Epithelial cell of proximal tubule (primary cell): ENCODE measurements at regions not wholly inside any gene's neighbourhood (a gene's known extent, or its start where the extent isn't known, plus 50 kb on each side); places are given as distances from the start of the nearest gene placed in this dataset.

Experiments
- DNase-seq: peaks from one replicate; pipeline ENCODE4 v3.0.0-alpha.2; 2011; ENCODE audit warnings: low read depth
- H3K4me3 ChIP-seq: 2 replicates; pipeline ENCODE4 v1.5.1; 2011; ENCODE audit warnings: low read depth, mild to moderate bottlenecking, low read length
- CTCF ChIP-seq: conservative IDR thresholded peaks from 2 replicates; pipeline ENCODE4 v1.5.1; 2012; ENCODE audit warnings: low read depth, mild to moderate bottlenecking, low read length

- no peak for TF ChIP-seq CTCF
- no peak overlapping the region for H3K4me3 ChIP-seq
- DNase-seq: no peak
These were observed 135.9 kb downstream of the ELAPOR2 start for GRCh38 chr7:86923527-86923926.

GRCh38 chr7:86920154-86920553, 139.3 kb downstream of the ELAPOR2 start:
- no peak for DNase-seq
- TF ChIP-seq CTCF: no peak

GRCh38 chr7:86918245-86918644, 141.2 kb downstream of the ELAPOR2 start:
- H3K4me3 ChIP-seq: no peak overlapping the region
- no peak for DNase-seq
- TF ChIP-seq CTCF: no peak

More at GRCh38 chr7:86920154-86920553, 139.3 kb downstream of the ELAPOR2 start:
- no peak overlapping the region for H3K4me3 ChIP-seq

- DNase-seq: no peak
- no peak overlapping the region for H3K4me3 ChIP-seq
- TF ChIP-seq CTCF: no peak
These were observed 143.1 kb downstream of the ELAPOR2 start for GRCh38 chr7:86916277-86916825.

- DNase-seq: no peak
- H3K4me3 ChIP-seq: no peak overlapping the region
- peak; percentile 57 for TF ChIP-seq CTCF
These were observed 144.9 kb downstream of the ELAPOR2 start for GRCh38 chr7:86914551-86914950.
